ENCODE measurements at regions not wholly inside any gene's neighbourhood (a gene's known extent, or its start where the extent isn't known, plus 50 kb on each side); places are given as distances from the start of the nearest gene placed in this dataset.

DNA sequence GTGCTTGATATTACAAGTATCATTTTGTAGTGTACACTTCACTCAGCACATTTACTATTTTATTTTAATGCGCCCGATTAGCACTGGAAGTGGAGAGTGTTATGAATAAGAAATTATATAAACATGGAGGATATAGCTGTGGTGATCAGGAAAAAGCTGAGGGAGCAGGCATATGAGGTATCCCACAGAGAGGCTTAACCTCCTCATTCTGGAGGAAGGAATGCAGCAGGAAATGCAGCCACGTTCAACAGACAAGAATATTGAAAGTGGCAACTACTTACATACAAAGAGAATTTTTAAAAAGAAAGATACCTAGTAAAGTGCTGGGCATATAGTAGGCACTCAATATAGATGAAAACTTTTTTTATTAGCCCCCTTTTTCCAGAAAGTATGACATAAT is 166.0 kb upstream of the SATB1 start:
- TF ChIP-seq, protein P1, sequence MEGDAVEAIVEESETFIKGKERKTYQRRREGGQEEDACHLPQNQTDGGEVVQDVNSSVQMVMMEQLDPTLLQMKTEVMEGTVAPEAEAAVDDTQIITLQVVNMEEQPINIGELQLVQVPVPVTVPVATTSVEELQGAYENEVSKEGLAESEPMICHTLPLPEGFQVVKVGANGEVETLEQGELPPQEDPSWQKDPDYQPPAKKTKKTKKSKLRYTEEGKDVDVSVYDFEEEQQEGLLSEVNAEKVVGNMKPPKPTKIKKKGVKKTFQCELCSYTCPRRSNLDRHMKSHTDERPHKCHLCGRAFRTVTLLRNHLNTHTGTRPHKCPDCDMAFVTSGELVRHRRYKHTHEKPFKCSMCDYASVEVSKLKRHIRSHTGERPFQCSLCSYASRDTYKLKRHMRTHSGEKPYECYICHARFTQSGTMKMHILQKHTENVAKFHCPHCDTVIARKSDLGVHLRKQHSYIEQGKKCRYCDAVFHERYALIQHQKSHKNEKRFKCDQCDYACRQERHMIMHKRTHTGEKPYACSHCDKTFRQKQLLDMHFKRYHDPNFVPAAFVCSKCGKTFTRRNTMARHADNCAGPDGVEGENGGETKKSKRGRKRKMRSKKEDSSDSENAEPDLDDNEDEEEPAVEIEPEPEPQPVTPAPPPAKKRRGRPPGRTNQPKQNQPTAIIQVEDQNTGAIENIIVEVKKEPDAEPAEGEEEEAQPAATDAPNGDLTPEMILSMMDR (IDR thresholded peaks at IDR 0.05) = no peak
- TF ChIP-seq EZH2 (IDR thresholded peaks at IDR 0.05) (no peak), EZH2phosphoT487 (IDR thresholded peaks at IDR 0.05) (no peak)

Data from neural progenitor cell (in vitro differentiated cells).